ENCODE measurements at regions not wholly inside any gene's neighbourhood (a gene's known extent, or its start where the extent isn't known, plus 50 kb on each side); places are given as distances from the start of the nearest gene placed in this dataset.

DNA sequence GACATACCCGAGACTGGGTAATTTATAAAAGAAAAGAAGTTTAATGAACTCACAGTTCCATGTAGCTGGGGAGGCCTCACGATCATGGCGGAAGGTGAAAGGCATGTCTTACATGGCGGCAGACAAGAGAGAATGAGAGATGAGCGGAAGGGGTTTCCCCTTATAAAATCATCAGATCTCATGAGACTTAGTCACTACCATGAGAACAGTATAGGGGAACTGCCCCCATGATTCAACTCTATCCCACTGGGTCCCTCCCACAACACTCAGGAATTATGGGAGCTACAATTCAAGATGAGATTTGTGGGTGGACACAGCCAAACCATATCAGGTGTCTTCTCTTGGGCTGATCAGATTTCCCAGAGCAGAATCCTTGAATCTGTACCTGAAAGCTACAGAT lies 617.3 kb upstream of the ID2 start:
- DNase-seq (ENCODE audit: extremely low read depth in 1 of 11, low read depth in 9 of 11, low spot score in 4 of 11): no peak

DNA sequence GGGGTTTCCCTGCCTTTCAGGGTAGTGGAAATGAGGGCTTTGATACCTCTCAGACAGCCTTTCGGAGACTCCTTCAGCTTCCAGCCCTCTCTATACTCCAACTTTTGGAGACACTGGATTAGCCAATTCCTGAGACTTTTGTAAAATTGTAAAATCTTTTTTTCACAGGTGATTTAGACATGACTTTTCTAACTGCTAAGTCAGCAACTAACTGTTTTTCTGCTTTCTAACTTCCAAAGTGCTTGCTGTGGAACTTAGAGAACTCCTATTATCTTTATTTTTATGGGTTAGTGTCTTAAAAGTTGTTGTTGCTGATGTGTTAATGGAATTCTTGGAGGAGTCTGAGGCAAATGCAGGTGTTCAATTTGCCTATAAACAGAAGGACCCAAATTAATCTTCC lies 616.7 kb upstream of the ID2 start:
- no peak for DNase-seq (ENCODE audit: extremely low read depth in 1 of 11, low read depth in 9 of 11, low spot score in 4 of 11)

DNA sequence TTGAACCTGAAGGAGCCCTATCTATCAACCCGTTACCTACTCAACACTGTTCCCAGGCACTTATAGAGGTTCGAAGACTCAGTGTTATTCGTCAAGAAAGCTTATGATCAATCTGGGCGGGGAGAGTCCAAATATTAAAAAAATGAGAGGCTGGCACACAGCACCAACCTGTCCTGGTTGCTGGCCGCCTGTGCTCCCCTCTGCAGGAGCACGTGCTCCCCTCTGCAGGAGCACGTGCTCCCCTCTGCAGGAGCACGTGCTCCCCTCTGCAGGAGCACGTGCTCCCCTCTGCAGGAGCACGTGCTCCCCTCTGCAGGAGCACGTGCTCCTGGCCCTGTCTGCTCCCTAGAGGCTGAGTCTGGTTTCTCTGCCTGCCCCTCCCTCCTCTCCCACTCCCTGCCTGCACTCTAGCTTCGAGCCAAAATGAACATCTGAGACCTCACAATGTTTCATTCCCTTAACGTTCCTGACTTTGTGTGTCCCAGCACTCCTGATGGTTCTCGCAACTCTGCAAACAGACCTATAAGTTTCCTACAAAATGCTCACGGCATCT lies 614.0 kb upstream of the ID2 start:
- no peak for DNase-seq (ENCODE audit: extremely low read depth in 1 of 11, low read depth in 9 of 11, low spot score in 4 of 11)

DNA sequence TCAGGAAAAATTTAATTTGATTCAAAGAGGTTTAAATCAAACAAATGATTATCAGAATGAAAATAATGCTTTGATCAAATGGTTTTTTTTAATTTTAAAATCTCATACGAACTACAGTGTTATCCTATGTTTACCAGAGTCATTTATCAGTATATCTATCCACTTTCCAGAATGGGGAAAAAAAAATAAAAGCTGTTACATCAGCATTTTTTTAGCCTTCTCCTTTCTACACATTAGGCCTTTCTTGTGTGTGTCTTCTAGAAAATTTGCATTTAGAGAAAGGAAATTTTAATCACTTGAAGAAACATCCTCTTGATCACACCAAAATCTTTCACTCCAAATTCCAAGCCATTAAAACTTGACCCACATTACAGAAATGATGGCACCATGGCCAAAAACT lies 608.9 kb upstream of the ID2 start:
- no peak for DNase-seq (ENCODE audit: extremely low read depth in 1 of 11, low read depth in 9 of 11, low spot score in 4 of 11)

DNA sequence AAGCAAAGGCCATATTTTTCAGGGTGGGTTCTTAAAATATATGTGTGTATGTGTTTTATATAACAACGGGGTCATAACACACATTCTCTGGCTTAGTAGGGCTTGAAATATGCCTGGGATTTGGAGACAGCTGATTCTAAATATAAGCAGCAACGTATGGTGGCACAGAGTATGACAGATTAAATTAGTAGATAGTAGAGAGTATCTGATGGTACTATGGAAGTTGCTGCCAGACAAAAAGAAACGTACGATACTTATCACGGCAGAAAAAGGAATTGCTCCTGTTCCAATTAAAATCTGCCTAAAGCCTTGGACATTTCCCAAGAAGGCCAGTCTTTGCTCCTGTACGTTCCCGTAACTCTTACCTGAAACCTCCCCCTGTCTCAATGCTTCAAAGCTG lies 607.9 kb upstream of the ID2 start:
- no peak for DNase-seq (ENCODE audit: extremely low read depth in 1 of 11, low read depth in 9 of 11, low spot score in 4 of 11)

DNA sequence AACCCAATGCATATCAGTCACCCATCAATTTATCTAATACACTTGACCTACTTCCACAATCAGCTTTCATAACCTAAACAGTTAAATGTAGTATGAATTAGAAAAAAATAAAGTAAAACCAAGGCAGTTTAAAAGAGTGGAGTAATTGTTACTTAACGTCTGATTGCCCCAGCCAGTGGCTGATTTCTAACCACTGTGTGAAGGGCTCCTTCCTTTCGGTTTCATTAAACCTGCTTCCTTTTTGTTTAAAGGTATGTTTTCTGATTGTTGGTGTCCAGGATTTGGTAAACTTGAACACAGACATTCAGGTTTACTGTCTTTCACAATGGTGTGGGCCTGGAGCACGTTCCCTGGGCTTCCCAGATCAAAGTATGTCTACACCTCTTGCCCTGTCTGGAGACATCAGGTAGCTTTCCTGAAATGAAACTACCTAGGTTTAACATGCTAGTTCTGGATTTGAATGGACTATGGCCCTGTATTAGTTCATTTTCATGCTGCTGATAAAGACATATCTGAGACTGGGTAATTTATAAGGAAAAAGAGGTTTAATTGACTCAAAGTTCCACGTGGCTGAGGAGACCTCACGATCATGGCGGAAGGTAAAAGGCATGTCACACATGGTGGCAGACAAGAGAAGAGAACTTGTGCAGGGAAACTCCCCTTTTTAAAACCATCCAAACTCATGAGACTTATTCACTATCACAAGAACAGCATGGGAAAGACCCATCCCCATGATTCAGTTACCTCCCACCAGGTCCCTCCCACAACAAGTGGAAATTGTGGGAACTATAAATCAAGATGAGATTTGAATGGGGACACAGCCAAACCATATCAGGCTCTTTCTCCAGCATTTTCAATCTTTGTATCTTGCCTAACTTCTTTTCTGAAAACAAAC lies 605.2 kb upstream of the ID2 start:
- no peak for DNase-seq (ENCODE audit: extremely low read depth in 1 of 11, low read depth in 9 of 11, low spot score in 4 of 11)

DNA sequence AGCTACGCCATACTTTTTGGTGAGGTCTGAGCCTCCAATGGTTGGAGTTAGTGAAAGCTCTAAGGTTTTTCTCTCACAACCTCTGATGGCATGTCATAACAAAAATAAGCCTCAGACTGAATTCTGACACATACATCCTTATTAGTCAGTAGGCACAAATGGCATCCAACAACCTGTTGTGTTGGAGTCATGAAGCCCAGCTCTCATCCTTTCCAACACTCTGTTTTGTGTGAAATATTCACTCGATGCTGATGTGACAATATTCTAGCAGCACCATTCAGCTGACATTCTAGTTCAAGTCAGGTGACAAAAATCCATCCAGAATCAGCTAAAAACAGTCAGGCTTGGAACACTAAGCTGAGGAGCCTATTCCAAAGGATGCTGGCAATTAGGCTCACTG lies 603.2 kb upstream of the ID2 start:
- DNase-seq (ENCODE audit: extremely low read depth in 1 of 11, low read depth in 9 of 11, low spot score in 4 of 11): no peak

DNA sequence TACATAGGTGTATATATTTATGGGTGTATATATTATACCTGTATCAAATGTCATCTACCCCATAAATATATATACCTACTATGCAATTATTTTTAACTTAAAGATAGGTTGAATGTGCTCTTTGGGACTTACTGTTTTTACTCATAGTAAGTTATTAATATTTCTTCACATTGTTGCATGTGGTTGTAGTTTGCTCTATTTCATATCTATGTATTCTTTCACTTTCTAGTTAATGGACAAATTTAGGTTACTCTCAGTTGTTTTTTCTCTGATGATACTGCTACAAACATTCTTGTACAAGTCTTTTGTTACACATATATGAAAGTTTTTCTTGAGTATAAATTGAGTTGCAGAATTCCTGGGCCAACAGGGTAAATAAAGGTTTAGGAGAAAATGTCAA lies 601.8 kb upstream of the ID2 start:
- no peak for DNase-seq (ENCODE audit: extremely low read depth in 1 of 11, low read depth in 9 of 11, low spot score in 4 of 11)

DNA sequence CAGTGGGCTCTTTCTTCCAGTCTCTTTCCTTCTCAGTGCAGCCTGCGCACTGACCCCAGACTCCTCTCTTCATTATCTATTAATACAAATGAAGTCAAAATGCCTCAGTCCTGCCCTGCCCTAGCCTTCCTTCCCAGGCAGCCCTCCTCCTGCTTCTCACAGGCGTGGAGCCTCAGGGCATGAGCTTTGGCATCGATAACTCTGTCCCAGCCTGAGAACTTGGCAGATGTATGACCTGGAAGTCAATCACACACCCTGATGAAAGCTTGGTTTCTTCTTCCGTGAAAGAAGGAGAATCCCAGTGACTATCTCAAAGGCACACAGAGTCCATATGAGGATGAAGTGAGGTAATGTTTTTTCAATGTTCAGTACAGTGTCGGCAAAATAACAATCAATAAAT lies 600.7 kb upstream of the ID2 start:
- no peak for DNase-seq (ENCODE audit: extremely low read depth in 1 of 11, low read depth in 9 of 11, low spot score in 4 of 11)

DNA sequence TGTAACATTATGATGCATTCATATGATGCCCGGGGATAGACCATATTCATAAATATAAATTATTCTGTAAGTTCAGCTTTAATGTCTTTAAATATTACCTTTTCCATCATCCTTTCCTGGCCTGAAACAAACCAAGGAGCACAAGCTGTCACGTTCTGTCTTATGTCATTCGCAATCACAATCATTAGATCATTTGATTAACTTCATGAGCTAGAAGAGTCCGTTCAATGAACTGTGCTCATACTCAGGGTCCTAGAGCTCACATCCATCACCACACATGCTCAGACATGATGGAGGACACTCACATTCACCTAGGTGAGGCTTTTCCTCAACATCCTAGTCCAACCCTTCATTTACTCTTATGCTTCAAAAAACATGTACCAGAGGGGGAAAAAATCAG lies 599.0 kb upstream of the ID2 start:
- DNase-seq (ENCODE audit: extremely low read depth in 1 of 11, low read depth in 9 of 11, low spot score in 4 of 11): no peak

DNA sequence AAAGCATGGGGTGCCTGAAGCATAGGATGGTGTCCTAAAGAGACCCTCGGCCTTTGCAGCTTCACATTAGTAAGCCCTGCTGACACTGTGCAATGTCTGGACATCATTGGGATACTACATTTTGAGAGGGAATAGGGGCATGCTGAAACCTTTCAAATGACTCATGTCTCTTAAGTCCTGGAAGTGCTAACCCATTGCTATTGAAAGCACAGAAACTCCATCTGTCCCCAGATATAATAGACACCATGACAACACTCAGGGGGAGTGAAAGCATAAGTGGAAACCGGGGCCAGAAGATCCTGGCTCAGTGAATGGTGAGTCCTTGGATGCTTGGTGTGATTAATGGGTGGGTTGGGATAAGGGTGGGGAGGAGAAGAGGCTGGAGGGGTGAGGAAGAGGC lies 595.5 kb upstream of the ID2 start:
- no peak for DNase-seq (ENCODE audit: extremely low read depth in 1 of 11, low read depth in 9 of 11, low spot score in 4 of 11)

DNA sequence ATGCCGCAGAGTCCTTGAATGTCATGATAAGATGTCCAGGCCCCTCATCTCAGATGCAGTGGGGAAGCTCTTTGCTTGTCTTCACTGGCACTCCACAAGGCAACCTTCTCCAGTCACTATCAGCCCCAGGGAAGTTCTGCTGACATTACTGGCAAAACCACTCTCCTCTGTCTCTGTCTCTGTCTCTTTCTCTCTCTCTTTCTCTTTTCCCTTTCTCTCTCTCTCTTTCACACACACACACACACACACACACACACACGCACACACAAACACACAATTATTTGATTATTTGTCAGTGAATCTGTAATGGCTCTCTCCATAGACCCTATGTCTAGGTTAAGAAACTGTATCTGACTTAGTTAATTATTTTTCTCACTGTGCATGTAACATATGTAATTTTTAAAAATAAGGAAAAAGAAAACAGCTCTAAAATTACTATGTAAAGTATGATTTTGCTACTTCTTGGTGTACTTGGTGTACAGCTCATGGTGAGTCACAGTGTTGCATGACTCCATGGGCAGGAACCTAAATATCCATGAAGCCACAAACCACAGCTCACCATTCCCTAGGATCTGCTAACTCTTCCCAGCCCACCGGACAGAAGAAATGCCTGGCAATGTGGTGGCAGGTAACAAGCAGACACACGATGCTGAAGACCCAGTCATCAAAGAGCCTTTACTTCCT lies 594.9 kb upstream of the ID2 start:
- DNase-seq (ENCODE audit: extremely low read depth in 1 of 11, low read depth in 9 of 11, low spot score in 4 of 11): no peak

DNA sequence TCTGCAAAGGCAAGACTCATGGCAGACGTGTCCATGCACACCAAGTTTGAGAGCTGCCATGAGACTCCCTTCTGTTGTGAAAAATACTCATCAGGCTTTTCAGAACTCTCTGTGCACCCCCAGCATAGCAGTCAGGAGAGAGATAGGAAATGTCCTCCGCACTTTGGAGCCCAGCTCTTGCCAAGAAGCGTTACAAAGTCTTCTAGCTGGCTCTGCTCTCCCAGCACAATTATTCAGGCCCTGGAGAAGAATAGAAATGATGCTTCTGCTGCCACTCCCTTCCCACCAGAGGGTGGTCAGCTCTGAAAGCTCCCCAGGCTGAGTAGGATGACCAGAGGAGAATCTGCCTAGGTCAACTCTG lies 594.4 kb upstream of the ID2 start:
- no peak for DNase-seq (ENCODE audit: extremely low read depth in 1 of 11, low read depth in 9 of 11, low spot score in 4 of 11)

DNA sequence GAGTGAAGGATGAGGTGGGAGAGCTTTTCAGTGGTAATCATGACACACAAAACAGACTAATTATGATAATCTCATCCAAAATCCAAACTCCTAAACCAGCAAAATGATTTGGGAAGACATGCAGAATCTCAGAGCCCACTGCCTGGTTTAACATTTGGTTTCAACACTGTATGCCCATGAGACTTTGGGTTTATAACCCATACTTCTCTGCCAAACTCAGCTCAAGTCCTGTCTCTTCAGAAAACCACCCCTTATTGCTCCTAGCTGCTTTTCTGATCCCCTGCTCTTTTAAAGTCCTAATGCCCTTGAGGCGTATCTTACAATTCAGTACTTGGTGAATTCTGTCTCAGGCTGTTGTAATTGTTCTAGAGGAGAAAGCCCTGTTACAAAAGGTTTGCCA lies 593.0 kb upstream of the ID2 start:
- no peak for DNase-seq (ENCODE audit: extremely low read depth in 1 of 11, low read depth in 9 of 11, low spot score in 4 of 11)

DNA sequence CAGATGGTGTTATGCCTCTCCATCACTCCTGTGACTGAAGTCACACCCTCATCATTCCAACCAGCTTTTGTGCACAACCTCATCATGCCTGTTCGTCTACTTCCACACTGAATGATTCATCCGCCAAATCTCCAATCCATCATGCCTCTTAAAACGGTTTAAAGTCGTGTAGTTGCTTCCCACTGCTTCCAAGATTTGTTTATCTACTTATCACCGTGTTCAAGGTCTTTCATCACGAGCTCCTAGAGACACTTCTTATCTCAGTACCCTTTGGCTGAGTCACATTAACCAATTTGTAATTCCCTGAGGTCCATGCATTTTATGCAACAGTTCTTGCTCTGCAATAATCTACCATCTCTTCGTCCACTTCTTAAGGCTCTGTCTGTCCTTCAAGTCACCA lies 592.3 kb upstream of the ID2 start:
- DNase-seq (ENCODE audit: extremely low read depth in 1 of 11, low read depth in 9 of 11, low spot score in 4 of 11): no peak

DNA sequence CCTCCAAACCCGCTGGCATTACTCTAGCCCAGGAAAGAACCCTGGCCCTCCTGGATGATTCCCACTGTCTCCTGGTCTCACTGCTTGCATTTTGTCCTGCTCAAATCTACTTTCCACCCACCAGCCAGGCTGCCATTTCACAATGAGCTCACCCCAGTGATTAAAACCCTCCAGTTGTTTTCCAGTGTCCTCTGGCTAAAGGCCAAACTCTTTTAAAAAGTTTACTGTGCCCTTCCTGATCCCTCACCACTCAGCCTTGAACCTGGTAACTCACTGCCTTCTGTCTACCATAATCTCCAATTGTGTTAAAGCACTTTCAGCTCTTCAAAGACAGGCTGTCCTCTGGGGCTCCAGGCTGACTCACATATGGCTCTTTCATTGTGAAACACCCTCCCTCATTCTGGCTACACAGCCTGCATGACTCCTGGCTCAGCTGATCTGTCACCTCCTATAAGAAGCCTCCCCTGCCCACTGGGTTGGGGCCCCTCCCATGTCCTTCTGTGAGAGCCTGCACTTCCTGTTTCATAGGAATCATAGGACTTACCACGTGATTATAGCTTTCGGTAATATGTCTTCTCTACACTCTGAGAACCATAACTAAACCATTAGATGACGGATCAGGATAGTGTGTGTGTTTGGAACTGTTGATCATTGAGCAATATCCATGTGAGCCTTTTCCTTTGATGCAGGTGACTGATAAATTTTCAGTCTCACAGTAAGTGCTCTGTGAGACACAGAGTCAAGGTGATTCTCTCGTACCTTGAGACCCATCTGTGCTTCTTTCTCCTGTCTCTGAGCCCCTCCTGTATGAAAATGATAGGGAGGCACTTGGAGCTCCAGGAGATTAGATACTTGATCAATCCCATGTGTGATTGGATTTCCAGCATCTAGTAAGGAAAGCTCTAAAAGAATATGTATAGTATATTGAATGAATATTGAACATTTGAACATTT lies 590.8 kb upstream of the ID2 start:
- DNase-seq (ENCODE audit: extremely low read depth in 1 of 11, low read depth in 9 of 11, low spot score in 4 of 11): no peak

DNA sequence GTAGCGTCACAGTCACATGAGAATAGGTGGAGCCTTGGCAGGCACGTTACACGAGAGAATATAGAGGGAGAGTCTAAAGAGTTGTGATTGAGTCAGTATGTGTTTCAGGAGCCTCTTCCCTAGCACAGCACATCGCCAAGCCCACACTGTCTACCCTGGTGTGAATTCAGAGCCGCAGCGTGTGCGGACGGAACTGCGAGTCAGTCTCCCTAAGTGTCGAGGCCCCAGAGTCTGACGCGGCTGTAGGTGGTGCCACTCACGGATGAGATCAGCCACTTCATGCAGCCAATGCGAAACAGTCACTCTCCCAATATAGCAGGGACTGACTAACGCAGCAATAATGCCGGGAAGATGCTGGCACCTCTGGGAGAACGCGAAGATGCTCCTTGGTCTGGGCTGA lies 587.3 kb upstream of the ID2 start:
- DNase-seq (ENCODE audit: extremely low read depth in 1 of 11, low read depth in 9 of 11, low spot score in 4 of 11): no peak

DNA sequence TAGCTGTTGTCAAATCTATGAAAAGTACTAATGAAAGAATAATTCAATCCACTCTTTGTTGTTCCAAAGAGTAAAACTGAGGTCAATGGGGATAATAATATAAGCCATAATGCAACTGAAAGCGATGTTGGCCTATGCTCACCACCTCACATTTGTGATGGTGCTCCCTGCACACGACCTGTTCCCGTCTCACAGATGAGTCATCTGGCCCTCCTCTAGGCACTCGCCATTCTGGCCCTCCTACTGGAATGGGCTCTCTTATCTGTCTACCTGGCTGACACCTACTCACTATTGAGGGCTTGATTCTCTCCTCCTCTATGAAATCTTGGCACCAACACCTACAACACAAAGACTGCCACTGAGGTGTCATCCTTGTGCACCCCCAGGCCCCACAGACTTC lies 585.9 kb upstream of the ID2 start:
- no peak for DNase-seq (ENCODE audit: extremely low read depth in 1 of 11, low read depth in 9 of 11, low spot score in 4 of 11)

DNA sequence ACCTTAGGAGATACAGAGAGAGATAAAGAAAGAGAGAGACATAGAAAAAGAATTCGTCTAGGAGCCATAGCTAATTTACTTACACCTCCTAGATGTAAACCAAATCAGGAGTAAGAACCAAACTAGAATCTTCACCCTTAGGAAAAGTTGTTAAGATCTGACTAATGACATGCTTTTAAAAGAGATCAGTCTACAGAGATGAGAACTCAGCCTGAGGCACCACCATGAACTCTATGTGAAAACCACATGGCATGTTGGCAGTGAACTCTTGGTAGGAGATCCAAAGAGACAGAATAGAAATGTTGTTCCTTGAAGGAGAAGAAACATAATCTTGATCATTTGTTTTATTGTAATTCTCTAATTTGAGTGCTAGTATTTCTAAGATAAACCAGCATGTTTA lies 585.4 kb upstream of the ID2 start:
- no peak for DNase-seq (ENCODE audit: extremely low read depth in 1 of 11, low read depth in 9 of 11, low spot score in 4 of 11)

All from renal cortex interstitium (tissue), 11 donors.